ENCODE measurements at regions not wholly inside any gene's neighbourhood (a gene's known extent, or its start where the extent isn't known, plus 50 kb on each side); places are given as distances from the start of the nearest gene placed in this dataset.

GRCh38 chr12:88339254-88339949 lies 197.3 kb downstream of the TMTC3 start:
- Histone ChIP-seq H3K36me3 (ENCODE audit: insufficient read depth, low read length) (no peaks in the 10 kb centered on the region), H3K27me3 (ENCODE audit: insufficient read depth, low read length, poor library complexity, severe bottlenecking) (no peaks in the 10 kb centered on the region), H3K4me1 (ENCODE audit: insufficient read depth, low read length) (no peaks in the 10 kb centered on the region), H3K27ac (ENCODE audit: low read depth, low read length) (no peak overlapping the region), H3K4me3 (ENCODE audit: low read length) (no peak overlapping the region), H3K9me3 (ENCODE audit: low read length) (no peaks in the 10 kb centered on the region)
- ChIA-PET POLR2A (no interaction called here), CTCF (no interaction called here)
- Mint-ChIP-seq H3K27me3 (no peaks in the 10 kb centered on the region), H3K36me3 (no peaks in the 10 kb centered on the region), H3K4me1 (no peaks in the 10 kb centered on the region), H3K9me3 (no peaks in the 10 kb centered on the region), H3K27ac (no peak overlapping the region), H3K4me3 (no peak overlapping the region)
- no peak for DNase-seq

GRCh38 chr12:88339966-88340365 lies 197.9 kb downstream of the TMTC3 start:
- POLR2A ChIA-PET = no interaction called here
- H3K4me3 Mint-ChIP-seq = no peak overlapping the region
- CTCF ChIA-PET = no interaction called here
- H3K9me3 ChIP-seq (ENCODE audit: low read length) = no peaks in the 10 kb centered on the region
- no peaks in the 10 kb centered on the region for H3K27me3 Mint-ChIP-seq
- no peak overlapping the region for H3K27ac Mint-ChIP-seq
- H3K9me3 Mint-ChIP-seq = peaks cover 0 to 3% (median 0%) of the 10 kb centered on the region in 5 donors
- DNase-seq = no peak
- no peaks in the 10 kb centered on the region for H3K36me3 ChIP-seq (ENCODE audit: insufficient read depth, low read length)
- no peak overlapping the region for H3K4me3 ChIP-seq (ENCODE audit: low read length)
- no peaks in the 10 kb centered on the region for H3K36me3 Mint-ChIP-seq
- no peak overlapping the region for H3K27ac ChIP-seq (ENCODE audit: low read depth, low read length)
- H3K4me1 ChIP-seq (ENCODE audit: insufficient read depth, low read length) = no peaks in the 10 kb centered on the region
- H3K27me3 ChIP-seq (ENCODE audit: insufficient read depth, low read length, poor library complexity, severe bottlenecking) = no peaks in the 10 kb centered on the region
- H3K4me1 Mint-ChIP-seq = no peaks in the 10 kb centered on the region

GRCh38 chr12:88342251-88342806 lies 200.2 kb downstream of the TMTC3 start:
- no peaks in the 10 kb centered on the region for H3K36me3 ChIP-seq (ENCODE audit: insufficient read depth, low read length)
- Mint-ChIP-seq H3K9me3 (peaks cover 0 to 3% (median 0%) of the 10 kb centered on the region in 5 donors), H3K36me3 (no peaks in the 10 kb centered on the region), H3K4me1 (no peaks in the 10 kb centered on the region), H3K4me3 (no peak overlapping the region), H3K27ac (no peak overlapping the region), H3K27me3 (no peaks in the 10 kb centered on the region)
- no peaks in the 10 kb centered on the region for H3K4me1 ChIP-seq (ENCODE audit: insufficient read depth, low read length)
- ChIA-PET CTCF (no interaction called here), POLR2A (no interaction called here)
- H3K27me3 ChIP-seq (ENCODE audit: insufficient read depth, low read length, poor library complexity, severe bottlenecking) = no peaks in the 10 kb centered on the region
- no peaks in the 10 kb centered on the region for H3K9me3 ChIP-seq (ENCODE audit: low read length)
- H3K27ac ChIP-seq (ENCODE audit: low read depth, low read length) = no peak overlapping the region
- DNase-seq = no peak
- no peak overlapping the region for H3K4me3 ChIP-seq (ENCODE audit: low read length)

GRCh38 chr12:88351146-88351545 lies 209.0 kb downstream of the TMTC3 start:
- Histone ChIP-seq H3K4me1 (ENCODE audit: insufficient read depth, low read length) (no peaks in the 10 kb centered on the region), H3K4me3 (ENCODE audit: low read length) (no peak overlapping the region), H3K36me3 (ENCODE audit: insufficient read depth, low read length) (no peaks in the 10 kb centered on the region), H3K27me3 (ENCODE audit: insufficient read depth, low read length, poor library complexity, severe bottlenecking) (no peaks in the 10 kb centered on the region), H3K27ac (ENCODE audit: low read depth, low read length) (no peak overlapping the region), H3K9me3 (ENCODE audit: low read length) (no peaks in the 10 kb centered on the region)
- H3K4me3 Mint-ChIP-seq = no peak overlapping the region
- CTCF ChIA-PET = no interaction called here
- H3K27me3 Mint-ChIP-seq = peaks cover 0 to 1% of the 10 kb centered on the region in 2 donors
- POLR2A ChIA-PET = no interaction called here
- H3K27ac Mint-ChIP-seq = no peak overlapping the region
- DNase-seq = no peak
- peaks cover 0 to 11% (median 4%) of the 10 kb centered on the region in 5 donors for H3K9me3 Mint-ChIP-seq
- H3K36me3 Mint-ChIP-seq = no peaks in the 10 kb centered on the region
- no peaks in the 10 kb centered on the region for H3K4me1 Mint-ChIP-seq

GRCh38 chr12:88354691-88355090 lies 212.6 kb downstream of the TMTC3 start:
- no peak overlapping the region for H3K4me3 ChIP-seq (ENCODE audit: low read length)
- ChIA-PET CTCF (no interaction called here), POLR2A (no interaction called here)
- Mint-ChIP-seq H3K36me3 (no peaks in the 10 kb centered on the region), H3K4me1 (no peaks in the 10 kb centered on the region), H3K9me3 (peaks cover 0 to 4% (median 0%) of the 10 kb centered on the region in 5 donors), H3K4me3 (no peak overlapping the region), H3K27me3 (peaks cover 0 to 1% of the 10 kb centered on the region in 2 donors), H3K27ac (no peak overlapping the region)
- H3K27ac ChIP-seq (ENCODE audit: low read depth, low read length) = no peak overlapping the region
- no peaks in the 10 kb centered on the region for H3K27me3 ChIP-seq (ENCODE audit: insufficient read depth, low read length, poor library complexity, severe bottlenecking)
- no peak for DNase-seq
- H3K36me3 ChIP-seq (ENCODE audit: insufficient read depth, low read length) = no peaks in the 10 kb centered on the region
- H3K4me1 ChIP-seq (ENCODE audit: insufficient read depth, low read length) = no peaks in the 10 kb centered on the region
- H3K9me3 ChIP-seq (ENCODE audit: low read length) = no peaks in the 10 kb centered on the region

- no peaks in the 10 kb centered on the region for H3K36me3 ChIP-seq (ENCODE audit: insufficient read depth, low read length)
- H3K4me3 Mint-ChIP-seq = no peak overlapping the region
- no peak for DNase-seq
- no peaks in the 10 kb centered on the region for H3K36me3 Mint-ChIP-seq
- no peaks in the 10 kb centered on the region for H3K27me3 Mint-ChIP-seq
- H3K4me1 Mint-ChIP-seq = no peaks in the 10 kb centered on the region
- no peak overlapping the region for H3K27ac ChIP-seq (ENCODE audit: low read depth, low read length)
- no peak overlapping the region for H3K27ac Mint-ChIP-seq
- H3K9me3 ChIP-seq (ENCODE audit: low read length) = no peaks in the 10 kb centered on the region
- no peaks in the 10 kb centered on the region for H3K27me3 ChIP-seq (ENCODE audit: insufficient read depth, low read length, poor library complexity, severe bottlenecking)
- H3K4me1 ChIP-seq (ENCODE audit: insufficient read depth, low read length) = no peaks in the 10 kb centered on the region
- ChIA-PET POLR2A (no interaction called here), CTCF (no interaction called here)
- H3K9me3 Mint-ChIP-seq = peaks cover 0 to 5% (median 0%) of the 10 kb centered on the region in 5 donors
- no peak overlapping the region for H3K4me3 ChIP-seq (ENCODE audit: low read length)
Measured at GRCh38 chr12:88360343-88360742, 218.2 kb downstream of the TMTC3 start.

- no peaks in the 10 kb centered on the region for H3K4me1 Mint-ChIP-seq
- H3K27me3 Mint-ChIP-seq = no peaks in the 10 kb centered on the region
- Histone ChIP-seq H3K27ac (ENCODE audit: low read depth, low read length) (no peak overlapping the region), H3K36me3 (ENCODE audit: insufficient read depth, low read length) (no peaks in the 10 kb centered on the region), H3K4me3 (ENCODE audit: low read length) (no peak overlapping the region), H3K27me3 (ENCODE audit: insufficient read depth, low read length, poor library complexity, severe bottlenecking) (no peaks in the 10 kb centered on the region), H3K9me3 (ENCODE audit: low read length) (no peaks in the 10 kb centered on the region), H3K4me1 (ENCODE audit: insufficient read depth, low read length) (no peaks in the 10 kb centered on the region)
- ChIA-PET POLR2A (no interaction called here), CTCF (no interaction called here)
- peaks cover 0 to 5% (median 0%) of the 10 kb centered on the region in 5 donors for H3K9me3 Mint-ChIP-seq
- no peaks in the 10 kb centered on the region for H3K36me3 Mint-ChIP-seq
- no peak for DNase-seq
- no peak overlapping the region for H3K27ac Mint-ChIP-seq
- no peak overlapping the region for H3K4me3 Mint-ChIP-seq
Measured at GRCh38 chr12:88361493-88361892, 218.8 kb downstream of the KITLG start.

- H3K4me3 ChIP-seq (ENCODE audit: low read length) = no peak overlapping the region
- H3K9me3 ChIP-seq (ENCODE audit: low read length) = no peaks in the 10 kb centered on the region
Measured at GRCh38 chr12:88362439-88362838, 217.8 kb downstream of the KITLG start.

More at GRCh38 chr12:88362439-88362838, 217.8 kb downstream of the KITLG start:
- POLR2A ChIA-PET = no interaction called here
- no peaks in the 10 kb centered on the region for H3K4me1 ChIP-seq (ENCODE audit: insufficient read depth, low read length)
- CTCF ChIA-PET = no interaction called here
- H3K27ac ChIP-seq (ENCODE audit: low read depth, low read length) = no peak overlapping the region
- Mint-ChIP-seq H3K27ac (no peak overlapping the region), H3K27me3 (no peaks in the 10 kb centered on the region), H3K4me3 (no peak overlapping the region), H3K36me3 (no peaks in the 10 kb centered on the region), H3K4me1 (no peaks in the 10 kb centered on the region), H3K9me3 (peaks cover 0 to 5% (median 0%) of the 10 kb centered on the region in 5 donors)
- no peaks in the 10 kb centered on the region for H3K36me3 ChIP-seq (ENCODE audit: insufficient read depth, low read length)
- no peak for DNase-seq
- no peaks in the 10 kb centered on the region for H3K27me3 ChIP-seq (ENCODE audit: insufficient read depth, low read length, poor library complexity, severe bottlenecking)
